ENCODE measurements at regions not wholly inside any gene's neighbourhood (a gene's known extent, or its start where the extent isn't known, plus 50 kb on each side); places are given as distances from the start of the nearest gene placed in this dataset.

GRCh38 chr11:134502153-134502550 lies 90.1 kb upstream of the B3GAT1 start:
- TF ChIP-seq CTCF (IDR thresholded peaks at IDR 0.05) (no peak), POLR2A (IDR thresholded peaks at IDR 0.05) (no peak)
- Histone ChIP-seq H3K9me3 (no peaks in the 10 kb centered on the region), H3K27ac (no peak overlapping the region), H3K4me1 (no peaks in the 10 kb centered on the region), H3K27me3 (no peaks in the 10 kb centered on the region), H3K36me3 (replicated peaks in 1 of 2; ENCODE audit: insufficient read depth in 1 of 2, low read depth in 2 of 2) (no peaks in the 10 kb centered on the region), H3K4me3 (no peak overlapping the region)
- DNase-seq: no peak
- no peak for ATAC-seq
- 55 to 67% methylated on average over 1 to 5 of the region's 5 CpGs for WGBS, 2 donors
- intact Hi-C loops (cut with DNase I): no loop called here

GRCh38 chr11:134501406-134502152 lies 89.5 kb upstream of the B3GAT1 start:
- Histone ChIP-seq H3K4me3 (no peak overlapping the region), H3K9me3 (no peaks in the 10 kb centered on the region), H3K27me3 (no peaks in the 10 kb centered on the region), H3K4me1 (no peaks in the 10 kb centered on the region), H3K36me3 (replicated peaks in 1 of 2; ENCODE audit: insufficient read depth in 1 of 2, low read depth in 2 of 2) (no peaks in the 10 kb centered on the region), H3K27ac (no peak overlapping the region)
- intact Hi-C loops (cut with DNase I): no loop called here
- no peak for ATAC-seq
- 67 to 72% methylated on average over 15 to 16 of the region's 16 CpGs for WGBS, 2 donors
- TF ChIP-seq CTCF (IDR thresholded peaks at IDR 0.05) (no peak), POLR2A (IDR thresholded peaks at IDR 0.05) (no peak)
- DNase-seq: no peak

DNA sequence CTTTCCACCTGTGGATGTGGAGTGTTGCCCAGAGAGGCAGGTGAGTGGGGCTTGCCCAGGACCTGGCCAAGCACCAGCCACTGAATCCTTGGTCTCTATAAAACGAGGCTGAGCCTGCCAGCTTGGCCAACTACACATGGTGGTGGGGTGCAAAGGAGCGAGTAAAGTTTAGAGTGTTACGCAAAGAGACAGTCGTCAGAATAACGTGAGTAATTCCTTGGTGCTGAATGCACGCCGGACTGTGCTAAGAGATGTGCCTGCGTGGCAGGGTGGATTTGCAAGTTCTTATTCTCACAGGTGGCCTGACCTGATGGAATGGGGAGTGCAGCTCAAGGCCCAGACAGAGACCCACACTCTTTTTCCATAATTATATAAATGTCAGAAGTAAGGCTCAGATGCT lies 88.6 kb upstream of the B3GAT1 start:
- H3K9me3 ChIP-seq: no peaks in the 10 kb centered on the region
- H3K27me3 ChIP-seq: no peaks in the 10 kb centered on the region
- WGBS, 2 donors: 68 to 70% methylated on average over 8 of the region's 8 CpGs
- ATAC-seq (no peak), DNase-seq (no peak)
- no peak overlapping the region for H3K27ac ChIP-seq
- no peaks in the 10 kb centered on the region for H3K4me1 ChIP-seq
- no peaks in the 10 kb centered on the region for H3K36me3 ChIP-seq (replicated peaks in 1 of 2; ENCODE audit: insufficient read depth in 1 of 2, low read depth in 2 of 2)
- TF ChIP-seq CTCF (IDR thresholded peaks at IDR 0.05) (no peak), POLR2A (IDR thresholded peaks at IDR 0.05) (no peak)
- H3K4me3 ChIP-seq: no peak overlapping the region
- intact Hi-C loops (cut with DNase I): no loop called here

- no peak for ATAC-seq
- intact Hi-C loops (cut with DNase I): no loop called here
- H3K9me3 ChIP-seq: no peaks in the 10 kb centered on the region
- TF ChIP-seq CTCF (IDR thresholded peaks at IDR 0.05) (no peak), POLR2A (IDR thresholded peaks at IDR 0.05) (no peak)
- no peaks in the 10 kb centered on the region for H3K4me1 ChIP-seq
- no peak overlapping the region for H3K4me3 ChIP-seq
- no peaks in the 10 kb centered on the region for H3K27me3 ChIP-seq
- no peak overlapping the region for H3K27ac ChIP-seq
- H3K36me3 ChIP-seq (replicated peaks in 1 of 2; ENCODE audit: insufficient read depth in 1 of 2, low read depth in 2 of 2): no peaks in the 10 kb centered on the region
- 60 to 73% methylated on average over 8 of the region's 8 CpGs for WGBS, 2 donors
- DNase-seq: no peak
Observed at GRCh38 chr11:134499990-134500389, 87.9 kb upstream of the B3GAT1 start.

Data from body of pancreas (tissue), 4 donors.